Hematopoietic multipotent progenitor cell treated with erythropoietin and hydrocortisone succinate and interleukin-3 and kit ligand, for 15 days (in vitro differentiated cells): ENCODE measurements at regions not wholly inside any gene's neighbourhood (a gene's known extent, or its start where the extent isn't known, plus 50 kb on each side); places are given as distances from the start of the nearest gene placed in this dataset.

Experiments used
- DNase-seq: peaks from one replicate; pipeline ENCODE4 v3.0.0-alpha.2; 2015; ENCODE audit warnings: low spot score

DNA sequence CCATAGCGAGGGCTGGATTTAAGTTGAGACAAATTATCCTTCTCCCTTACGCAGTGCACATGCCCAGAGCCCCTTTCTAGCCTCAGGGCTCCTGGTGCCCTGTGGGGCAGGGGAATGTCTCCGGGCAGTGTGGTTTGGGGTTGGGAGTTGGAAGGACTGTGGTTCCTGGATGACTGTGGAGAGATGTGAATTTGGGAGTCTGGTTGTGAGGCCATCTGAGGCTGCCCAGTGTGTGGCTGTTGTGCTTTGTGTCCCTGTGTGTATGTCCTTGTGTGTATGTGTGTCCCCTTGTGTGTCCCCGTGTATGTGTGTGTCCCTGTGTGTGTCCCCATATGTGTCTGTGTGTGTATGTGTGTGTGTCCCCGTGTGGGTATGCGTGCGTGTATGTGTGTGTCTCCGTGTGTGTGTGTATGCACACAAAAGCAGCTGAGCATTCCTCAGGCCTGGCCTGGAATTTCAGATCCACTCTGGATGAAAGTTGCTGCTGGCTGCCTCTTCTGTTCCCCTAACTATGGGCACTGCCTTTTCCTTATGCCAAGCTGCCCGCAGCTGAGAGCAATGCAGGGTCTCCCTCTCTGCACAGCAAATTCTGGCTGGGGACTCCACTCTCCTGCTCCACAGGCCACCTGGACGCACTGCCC lies 65.4 kb downstream of the UBIAD1 start:
- no peak for DNase-seq

DNA sequence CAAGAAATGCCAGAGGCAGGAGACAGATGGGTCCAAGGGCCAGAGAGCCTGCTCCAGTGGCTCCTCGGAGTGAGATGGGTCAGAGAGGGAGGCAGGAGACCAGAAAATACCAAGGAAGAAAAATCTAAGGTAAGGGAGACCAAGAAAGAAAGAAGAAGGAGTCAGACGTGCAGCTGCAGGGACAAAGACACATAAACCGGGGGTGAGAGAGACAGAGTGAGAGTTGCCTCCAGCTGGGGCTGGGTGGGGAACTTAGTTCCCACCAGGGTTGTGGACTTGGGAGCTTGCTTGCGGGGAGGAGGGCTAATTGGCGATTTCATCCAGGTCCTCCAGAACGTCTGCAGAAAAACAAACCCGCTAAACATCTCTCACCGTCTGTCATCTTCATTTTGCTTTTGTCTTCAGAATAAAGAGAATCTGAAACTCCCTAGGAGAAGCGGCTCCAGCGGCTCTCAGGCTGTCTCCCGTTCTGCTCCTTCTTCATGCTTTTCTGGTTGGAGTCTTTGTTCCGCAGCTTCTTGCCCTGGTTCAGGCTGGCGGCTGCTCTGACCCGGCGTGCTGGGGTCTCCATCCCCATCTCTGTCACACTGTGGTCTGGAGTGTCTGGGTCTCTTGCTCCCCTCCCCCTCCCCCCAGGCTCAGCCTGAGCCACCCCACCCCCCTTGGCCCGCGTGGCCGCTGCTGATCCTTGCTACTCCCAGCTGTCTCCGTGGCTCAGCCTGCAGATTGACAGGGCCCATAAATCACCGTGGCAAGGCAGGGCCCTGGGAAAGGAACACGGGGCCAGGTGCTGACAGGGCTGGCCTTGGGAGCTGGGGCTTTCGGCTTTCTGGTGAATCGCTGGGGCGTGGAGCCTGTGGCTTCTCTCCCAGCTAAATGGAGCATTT lies 66.6 kb downstream of the UBIAD1 start:
- DNase-seq = no peak

DNA sequence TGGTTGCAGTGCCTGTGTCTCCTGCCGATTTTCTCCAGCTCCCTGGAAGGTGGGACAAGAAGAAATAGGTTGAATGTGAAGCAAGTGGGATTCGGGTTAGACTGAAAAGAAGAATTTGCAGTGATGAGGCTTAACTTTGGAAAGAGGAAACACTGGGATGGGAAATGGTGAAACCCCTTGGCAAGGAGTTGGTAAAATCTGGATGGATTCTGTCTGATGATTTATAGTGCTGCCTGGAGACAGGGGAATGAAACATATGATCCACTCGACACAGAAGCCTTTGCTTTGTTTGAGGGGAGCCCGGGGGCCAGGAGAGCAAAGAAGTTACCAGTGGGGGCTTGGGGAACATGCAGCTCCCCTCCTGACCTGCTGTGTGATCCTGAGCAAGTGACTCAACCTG lies 67.2 kb downstream of the UBIAD1 start:
- no peak for DNase-seq

DNA sequence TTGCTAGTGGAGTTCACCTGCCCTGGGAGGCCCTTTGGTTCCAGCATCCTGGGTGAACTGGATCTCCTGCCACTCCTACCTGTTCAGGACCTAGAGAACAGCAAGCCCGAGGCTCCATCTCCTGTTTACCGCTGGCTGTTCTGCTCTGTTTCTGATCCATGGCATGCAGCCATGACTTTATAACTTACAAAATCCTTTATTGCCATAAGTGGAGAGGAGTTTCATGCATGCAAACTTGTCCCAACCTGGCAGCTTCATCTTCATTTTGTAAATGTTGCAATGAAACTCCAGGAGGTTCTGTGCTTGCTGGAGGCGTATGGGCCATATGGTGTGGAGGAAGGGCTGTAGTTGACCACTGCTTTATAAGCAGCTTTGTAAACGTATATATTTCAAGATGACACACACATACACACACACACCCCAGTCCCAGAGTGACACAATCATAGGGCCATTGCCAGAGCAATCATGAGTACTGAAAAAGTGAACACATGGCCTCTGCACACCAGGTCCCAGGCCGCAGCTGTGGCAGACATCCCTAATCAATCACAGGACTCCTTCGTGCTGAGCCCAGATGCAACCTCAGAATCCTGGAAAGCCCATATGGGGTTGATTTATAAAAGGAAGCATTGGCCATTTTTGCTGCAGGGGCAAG lies 69.0 kb downstream of the UBIAD1 start:
- DNase-seq = no peak

DNA sequence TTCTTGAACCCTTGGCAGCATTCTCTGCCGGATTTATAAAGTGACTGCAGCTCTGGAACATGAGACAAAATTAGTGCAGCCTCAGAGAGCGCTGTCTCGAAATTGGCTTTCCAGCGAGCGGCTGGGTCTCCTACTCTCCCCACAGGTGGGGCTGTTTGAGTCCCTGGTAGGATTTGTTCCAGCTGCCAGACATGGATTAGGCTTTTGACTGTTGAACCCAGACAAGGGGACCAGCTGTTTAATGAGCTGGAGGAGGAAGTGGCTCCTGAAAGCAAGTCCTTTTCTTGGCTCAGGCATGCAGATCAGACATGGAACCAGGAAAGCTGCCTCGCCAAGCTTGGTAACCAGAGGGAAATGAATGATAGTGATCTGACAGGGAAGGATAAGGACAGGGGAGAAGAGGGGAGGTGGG lies 69.6 kb downstream of the UBIAD1 start:
- DNase-seq = no peak

DNA sequence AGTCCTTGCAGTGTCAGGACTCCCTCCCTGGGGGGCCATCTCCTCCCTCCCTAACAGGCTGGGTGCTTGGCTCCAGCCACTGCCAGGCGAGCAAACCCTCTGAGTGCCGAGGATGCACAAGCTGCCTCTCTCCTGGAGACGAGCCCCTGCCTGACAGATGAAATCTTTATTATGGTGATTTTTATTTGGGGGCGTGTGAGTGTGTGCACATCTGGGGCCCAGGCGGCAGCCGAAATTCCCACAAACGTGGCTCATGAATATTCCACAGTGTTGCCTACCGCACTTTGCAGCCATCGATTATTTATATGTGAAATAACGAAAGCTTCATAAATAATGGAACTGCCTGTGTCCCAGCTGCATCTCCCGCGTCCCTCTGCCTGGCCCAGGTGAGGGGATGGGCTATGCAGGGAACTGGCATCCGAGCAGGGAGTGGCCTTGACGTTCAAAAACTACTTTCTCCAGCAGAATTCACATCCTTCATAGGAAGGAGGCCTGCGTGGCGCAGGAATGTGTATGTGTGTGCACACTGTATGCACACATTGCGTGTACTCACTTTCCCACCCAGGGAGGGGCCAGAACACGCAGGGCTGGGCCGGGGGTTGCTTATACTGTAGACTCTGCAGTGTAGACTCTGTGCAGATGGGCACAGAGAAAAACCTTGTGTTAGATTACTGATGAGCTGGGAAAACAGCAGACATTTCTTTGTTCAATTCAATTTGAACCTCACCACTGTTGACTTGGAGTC lies 73.1 kb downstream of the UBIAD1 start:
- DNase-seq = no peak

DNA sequence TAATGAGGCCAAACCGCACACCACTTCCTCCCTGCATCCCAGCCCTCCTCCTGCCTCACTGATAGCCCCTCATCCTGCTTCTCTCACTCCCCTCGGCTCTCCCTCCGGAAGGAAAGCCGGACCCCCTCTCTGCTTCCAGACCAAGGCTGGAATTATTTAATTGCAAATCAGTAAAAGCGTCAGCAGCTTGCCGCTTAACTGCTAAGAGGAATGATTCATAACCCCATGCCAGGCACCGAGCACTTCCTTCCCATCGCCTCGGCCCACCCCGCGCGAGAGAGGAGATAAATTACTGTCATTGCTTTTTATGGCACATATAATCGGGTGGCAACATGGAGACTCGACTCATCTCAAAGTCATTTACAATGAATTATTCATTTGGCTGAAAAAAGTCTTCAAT lies 77.3 kb downstream of the UBIAD1 start:
- no peak for DNase-seq

DNA sequence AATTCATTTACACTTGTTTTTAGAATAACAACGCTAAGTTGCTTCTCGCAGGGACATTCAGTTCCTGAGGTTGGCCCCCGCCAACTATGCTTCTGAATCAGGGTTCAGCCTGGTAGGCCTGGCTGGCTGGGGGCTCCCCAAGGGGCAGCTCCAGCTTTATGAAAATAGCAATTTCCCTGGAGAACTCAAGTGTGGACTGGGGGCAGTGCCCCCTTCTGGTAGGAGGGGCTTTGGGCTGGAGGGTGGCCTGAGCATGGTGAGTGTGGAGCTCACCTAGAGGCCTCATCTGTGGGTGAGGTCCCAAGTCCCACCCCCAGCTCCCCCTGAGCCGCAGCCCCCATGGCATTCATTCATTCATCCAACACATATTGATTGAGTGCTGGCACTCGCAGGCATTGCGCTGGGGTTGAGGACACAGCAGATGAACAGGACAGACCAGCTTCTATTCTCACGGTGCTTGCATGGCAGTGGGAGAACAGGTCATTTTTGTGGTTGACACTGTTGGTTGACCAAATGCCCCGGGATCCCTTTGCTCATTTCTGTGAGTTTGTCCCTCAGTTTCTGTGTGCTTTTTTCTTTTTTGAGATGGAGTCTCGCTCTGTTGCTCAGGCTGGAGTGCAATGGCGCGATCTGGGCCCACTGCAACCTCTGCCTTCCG lies 79.2 kb downstream of the UBIAD1 start:
- no peak for DNase-seq

DNA sequence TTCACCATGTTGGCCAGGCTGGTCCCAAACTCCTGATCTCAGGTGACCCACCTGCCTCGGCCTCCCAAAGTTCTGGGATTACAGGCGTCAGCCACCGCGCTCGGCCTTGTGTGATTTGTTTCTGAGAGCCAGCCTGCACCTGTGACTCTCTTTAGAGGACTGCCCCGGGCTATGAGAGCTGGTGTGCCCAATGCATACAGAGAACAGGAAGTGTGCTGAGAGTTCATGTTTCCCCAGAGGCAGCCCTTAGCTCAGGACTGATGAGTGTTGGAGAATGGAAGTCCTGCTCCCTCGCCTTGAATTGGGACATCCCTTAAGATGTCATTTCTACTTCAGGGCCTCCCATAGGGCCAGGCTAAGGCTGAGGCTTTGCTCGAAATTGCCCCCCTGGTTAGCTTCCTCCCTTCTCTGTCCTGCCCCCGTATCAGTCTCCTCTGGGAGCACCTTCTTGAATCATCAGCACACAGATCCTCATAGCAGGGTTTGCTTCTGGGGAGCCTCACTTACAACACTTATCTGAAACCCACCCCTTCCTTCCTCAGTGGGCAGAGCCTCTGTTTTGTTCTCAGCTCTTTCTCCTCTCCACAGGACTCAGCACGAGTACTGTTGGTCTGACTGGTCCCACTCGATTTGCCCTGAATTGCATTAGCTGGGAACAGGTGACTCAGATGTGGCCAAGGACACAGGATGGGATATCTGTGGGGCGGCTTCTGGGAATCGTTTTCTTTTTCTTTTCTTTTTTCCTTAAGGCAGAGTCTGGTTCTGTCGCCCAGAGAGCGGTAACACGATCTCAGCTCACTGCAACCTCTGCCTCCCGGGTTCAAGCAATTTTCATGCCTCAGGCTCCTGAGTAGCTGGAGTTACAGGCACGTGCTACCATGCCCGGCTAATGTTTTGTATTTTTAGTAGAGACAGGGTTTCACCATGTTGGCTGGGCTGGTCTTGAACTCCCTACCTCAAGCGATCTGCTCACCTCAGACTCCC lies 80.1 kb downstream of the UBIAD1 start:
- no peak for DNase-seq

DNA sequence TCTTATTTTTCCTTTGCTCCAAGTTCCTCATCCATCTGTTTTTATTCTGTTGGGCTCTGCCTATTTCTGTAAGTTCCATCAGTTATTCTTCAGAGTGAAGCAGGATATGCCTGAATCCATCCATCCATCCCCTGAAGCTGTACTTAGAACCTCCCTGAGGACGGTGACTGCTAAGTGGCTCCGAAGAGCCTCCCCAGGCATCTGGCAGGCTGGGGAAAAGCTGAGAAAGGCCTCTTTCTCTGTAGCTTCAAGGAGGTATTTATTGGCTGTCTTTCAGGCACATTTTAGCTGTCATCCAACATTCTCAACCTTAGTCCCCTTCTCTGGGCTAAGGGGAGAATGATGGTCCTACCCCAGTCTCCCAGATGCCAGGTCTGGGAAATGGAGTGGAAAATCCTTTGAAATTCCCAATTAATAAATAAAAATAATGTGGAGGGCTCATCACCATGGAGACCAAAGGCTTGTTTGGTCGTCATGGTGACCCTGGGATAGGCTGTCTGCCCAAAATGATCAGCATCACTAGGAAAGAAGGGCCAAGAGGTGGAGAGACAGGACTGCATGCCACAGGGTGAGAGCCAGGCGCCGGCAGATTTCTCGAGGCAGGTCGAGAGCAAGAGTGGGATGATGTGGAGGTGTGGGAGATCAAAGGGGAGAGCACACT lies 82.0 kb downstream of the UBIAD1 start:
- no peak for DNase-seq

DNA sequence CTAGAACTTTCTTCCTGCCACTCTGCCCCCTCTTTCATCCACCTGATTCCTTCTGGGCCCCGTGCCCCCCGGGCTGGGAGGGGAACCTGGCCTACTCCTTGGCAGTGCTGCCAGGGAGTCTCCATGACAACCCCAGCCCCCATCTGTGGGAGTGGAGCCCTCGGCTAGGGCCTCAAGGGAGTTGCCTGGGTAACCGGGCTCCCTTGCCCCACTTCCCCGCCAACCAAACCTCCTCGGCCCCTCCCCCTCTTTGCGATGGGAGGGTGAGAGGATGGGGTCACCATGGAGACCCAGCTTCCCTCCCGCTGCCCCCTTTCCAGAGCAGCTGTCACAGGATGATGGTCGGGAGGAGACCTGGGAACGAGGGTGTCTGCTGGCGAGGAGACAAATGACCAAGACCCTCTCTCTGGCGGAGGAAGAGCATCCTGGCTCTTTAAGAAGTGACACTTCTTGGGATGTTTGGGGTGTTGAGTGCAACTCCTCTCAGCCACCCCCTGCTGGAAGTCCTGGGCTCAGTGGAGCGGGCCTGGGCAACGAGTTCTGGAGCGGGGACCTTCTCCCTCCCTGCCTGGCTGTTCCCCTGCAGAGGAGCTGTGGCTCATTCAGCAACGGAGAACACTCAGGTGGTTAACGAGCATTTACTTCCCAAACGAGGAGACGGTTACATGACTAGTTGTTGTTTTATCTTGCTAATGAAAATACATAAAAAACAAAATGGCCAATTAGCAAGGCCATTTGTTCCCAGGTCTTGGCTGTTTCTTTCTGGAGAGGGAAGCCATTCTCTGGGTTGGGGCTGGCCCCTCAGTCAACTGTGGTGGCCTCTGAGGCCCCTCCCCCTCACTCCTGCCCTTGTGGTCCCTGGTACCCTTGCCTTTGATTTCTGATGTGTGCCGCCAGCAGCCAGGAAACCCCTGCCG lies 82.8 kb downstream of the UBIAD1 start:
- DNase-seq = no peak

DNA sequence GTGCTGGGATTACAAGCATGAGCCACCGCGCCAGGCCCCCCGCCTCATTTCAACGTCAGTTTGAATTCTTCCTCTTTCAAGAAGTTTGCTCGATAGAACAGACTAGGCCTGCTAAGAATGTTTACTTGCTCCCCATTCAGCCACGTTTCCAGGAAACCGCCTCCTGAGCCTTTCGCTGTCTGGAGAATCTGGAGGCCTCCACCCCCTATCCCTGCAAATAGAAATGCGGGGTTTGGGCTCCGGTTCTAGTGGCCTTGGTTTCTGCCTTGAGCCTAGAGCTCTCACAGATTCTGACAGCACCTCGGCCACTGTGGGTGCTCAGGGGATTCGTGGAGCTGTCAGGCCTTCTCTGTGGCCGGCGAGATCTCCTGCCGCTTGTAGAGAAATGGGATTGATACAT lies 84.3 kb downstream of the UBIAD1 start:
- no peak for DNase-seq

DNA sequence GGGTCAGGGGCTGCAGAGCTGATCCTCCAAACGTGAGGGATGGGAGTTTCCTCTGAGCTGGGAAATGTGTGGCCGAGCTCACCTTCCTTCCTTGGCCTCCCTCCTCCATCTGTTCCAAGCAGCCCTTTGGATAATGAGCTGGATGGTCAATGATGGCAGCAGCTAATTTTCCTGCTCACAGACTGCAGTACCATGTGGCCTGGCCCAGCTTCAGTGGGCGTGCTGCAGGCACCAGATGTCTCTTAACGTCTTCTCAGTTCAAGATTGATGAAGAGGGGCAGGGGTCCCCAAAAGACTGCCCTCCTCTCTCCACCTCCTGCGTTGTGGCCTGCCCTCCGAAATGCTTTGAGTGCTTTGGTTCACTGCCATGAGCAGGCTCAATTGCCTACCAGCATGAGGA lies 86.0 kb downstream of the UBIAD1 start:
- no peak for DNase-seq

DNA sequence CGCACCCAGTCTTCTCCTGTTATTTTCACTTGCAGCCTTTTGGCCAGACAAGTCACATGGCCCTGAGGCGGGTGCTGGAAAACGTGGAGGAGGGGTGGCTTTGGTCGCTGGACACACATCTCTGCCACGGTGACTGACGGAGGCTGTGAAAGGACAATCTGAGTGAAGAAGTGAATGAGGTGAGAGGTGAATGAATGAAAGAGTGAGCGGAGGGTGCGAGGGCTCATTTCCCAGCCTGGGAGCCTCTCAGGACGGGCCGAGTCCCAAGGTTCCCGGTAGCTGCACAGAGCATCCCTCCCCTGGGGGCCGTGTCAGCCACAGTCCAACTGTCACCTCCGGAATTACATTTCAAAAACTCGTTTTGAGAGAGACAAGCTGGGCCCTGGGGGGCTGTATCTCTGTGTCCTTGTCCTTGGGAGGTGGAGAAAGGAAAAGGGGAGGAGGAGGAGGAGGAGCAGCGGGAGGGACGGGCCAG lies 89.6 kb downstream of the UBIAD1 start:
- DNase-seq = no peak

DNA sequence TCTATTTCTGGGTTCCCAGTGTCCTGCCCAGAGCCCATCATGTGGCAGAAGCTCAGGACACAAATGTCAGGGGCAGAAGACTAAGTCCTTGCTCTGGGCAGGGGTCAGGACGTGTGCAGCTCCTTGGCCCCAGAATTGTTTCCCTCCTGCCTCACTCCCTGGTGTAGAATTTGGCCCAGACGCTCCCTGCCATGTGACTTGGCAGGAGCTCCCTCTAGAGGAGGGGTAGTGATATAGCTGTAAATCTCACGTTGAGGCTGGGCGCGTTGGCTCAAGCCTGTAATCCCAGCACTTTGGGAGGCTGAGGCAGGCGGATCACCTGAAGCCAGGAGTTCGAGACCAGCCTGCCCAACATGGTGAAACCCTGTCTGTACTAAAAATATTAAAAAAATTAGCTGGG lies 91.2 kb downstream of the UBIAD1 start:
- DNase-seq = peak; percentile 52

DNA sequence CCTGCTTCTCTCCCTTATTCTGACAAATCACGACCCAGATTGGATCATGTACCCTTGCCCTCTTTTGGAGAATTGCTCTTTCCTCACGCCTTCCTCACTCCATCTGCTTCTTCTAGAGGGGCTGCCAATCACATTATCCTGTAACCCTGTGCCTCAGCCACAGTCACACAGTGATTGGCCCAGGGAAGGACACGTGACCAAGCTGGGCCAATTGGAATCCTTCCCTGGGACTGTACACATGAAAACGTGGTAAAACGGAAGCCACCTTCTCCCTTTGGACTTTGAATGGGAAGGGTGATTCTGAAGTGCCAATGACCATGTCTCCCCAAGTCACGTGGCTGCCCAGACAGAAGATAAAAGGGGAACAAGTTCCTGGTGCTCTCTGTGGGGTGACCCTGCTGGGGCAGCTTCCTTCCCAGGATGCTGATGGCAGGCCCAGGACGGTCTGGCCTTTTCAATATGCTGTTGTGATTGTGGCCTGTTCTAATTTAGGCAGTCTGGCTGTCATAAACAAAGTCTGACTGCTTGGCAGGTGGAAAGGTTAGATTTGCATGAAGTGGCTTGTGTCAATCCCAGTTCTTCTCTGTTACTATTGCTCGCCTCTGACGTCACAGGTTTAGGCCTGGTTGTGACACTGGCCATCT lies 92.9 kb downstream of the UBIAD1 start:
- no peak for DNase-seq

DNA sequence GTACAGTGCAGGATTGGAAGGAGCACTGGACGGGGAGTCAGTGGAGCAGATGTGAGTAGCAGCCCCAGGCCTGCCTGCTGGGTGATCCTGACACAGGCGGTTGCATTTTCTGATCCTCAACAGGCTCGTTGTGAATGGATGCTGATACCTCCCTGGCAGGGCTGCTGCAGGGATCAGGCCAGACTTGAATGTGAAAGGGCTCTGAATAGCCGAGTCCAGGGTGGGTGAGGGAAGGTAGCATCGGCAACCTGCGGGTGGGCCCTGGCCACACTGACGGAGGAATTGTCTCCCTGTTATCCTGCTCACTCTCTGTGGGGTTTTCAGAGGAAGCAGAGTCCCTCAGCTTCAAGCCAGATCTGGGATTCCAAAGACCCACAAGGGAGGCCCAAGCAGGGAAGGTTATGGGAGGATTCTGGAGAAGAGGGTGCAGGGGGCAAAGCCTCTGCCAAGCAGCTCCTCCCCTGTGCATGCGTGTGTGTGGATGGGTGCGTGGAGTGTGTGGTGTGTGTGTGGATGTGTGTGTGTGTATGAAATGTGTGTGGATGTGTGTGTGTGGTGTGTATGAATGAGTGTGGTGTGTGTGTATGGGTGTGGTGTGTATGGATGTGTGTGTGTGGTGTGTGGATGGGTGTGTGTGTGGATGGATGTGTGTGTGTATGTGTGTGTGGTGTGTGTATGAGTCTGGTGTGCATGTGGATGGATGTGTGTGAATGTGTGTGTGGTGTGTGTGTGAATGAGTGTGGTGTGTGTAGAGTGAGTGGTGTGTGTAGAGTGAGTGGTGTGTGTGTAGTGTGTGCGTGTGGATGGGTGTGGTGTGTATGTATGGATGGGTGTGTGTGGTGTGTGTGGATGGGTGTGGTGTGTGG lies 100.3 kb downstream of the UBIAD1 start:
- no peak for DNase-seq
